DOHH2 (cell line): ENCODE measurements at regions not wholly inside any gene's neighbourhood (a gene's known extent, or its start where the extent isn't known, plus 50 kb on each side); places are given as distances from the start of the nearest gene placed in this dataset.

Experiments used
- CTCF ChIP-seq: fragments of 200-600 bp; sonication (generic); IDR thresholded peaks from one replicate; pipeline ENCODE4 v1.5.1; 2014; ENCODE audit warnings: antibody characterized with exemption, mild to moderate bottlenecking, low read depth, low read length; ENCODE audit not compliant: poor library complexity, severe bottlenecking
- EZH2phosphoT487 ChIP-seq: fragments of 200-600 bp; sonication (generic); IDR thresholded peaks from 2 replicates; pipeline ENCODE4 v1.6.1; 2017; ENCODE audit warnings: borderline replicate concordance, mild to moderate bottlenecking, antibody characterized with exemption, low read length, moderate library complexity, mixed read lengths

- TF ChIP-seq CTCF = no peak
- no peak for TF ChIP-seq EZH2phosphoT487
Measured at GRCh38 chr14:66072190-66073084, 413.7 kb upstream of the CCDC196 start.
